ENCODE measurements at regions not wholly inside any gene's neighbourhood (a gene's known extent, or its start where the extent isn't known, plus 50 kb on each side); places are given as distances from the start of the nearest gene placed in this dataset.
A peak's percentile ranks its signal among the peaks of the same experiment; 100 is the strongest.
"Not testable (repeated sequence)": the region's sequence is repeated elsewhere in the genome, so short reads cannot be mapped to it uniquely, and the experiment has no call there.

GRCh38 chr10:22824984-22825383, 102.9 kb upstream of the ARMC3 start:
- no peak for DNase-seq (ENCODE audit: low read depth in 2 of 2)

GRCh38 chr10:22824520-22824919, 103.3 kb upstream of the ARMC3 start:
- no peak for DNase-seq (ENCODE audit: low read depth in 2 of 2)

DNA sequence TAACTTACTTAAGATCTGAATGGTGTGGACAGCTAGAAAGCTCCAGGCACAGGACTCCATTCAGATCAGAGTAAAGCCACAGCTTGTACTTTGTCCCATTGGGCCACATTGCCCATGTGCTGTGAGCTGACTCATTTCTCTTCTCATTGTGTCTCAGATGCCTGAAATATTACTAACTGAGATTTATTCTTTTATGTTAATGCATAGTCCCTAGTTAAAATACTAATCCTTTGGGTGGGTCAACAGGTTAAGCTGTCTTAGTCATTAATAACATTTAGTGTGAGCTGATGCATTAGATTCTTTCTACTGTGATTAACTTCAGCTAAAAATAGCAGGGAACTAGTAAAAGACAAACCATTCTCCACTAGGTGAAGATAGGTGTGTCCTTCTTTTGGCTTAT, 104.7 kb upstream of the ARMC3 start:
- DNase-seq (ENCODE audit: low read depth in 2 of 2) = peak; percentile 84 to 85

GRCh38 chr10:22821921-22822320, 105.9 kb upstream of the ARMC3 start:
- not testable (repeated sequence) for DNase-seq (ENCODE audit: low read depth in 2 of 2)

GRCh38 chr10:22821501-22821900, 106.4 kb upstream of the ARMC3 start:
- DNase-seq (ENCODE audit: low read depth in 2 of 2) = peak; percentile 83 to 85

DNA sequence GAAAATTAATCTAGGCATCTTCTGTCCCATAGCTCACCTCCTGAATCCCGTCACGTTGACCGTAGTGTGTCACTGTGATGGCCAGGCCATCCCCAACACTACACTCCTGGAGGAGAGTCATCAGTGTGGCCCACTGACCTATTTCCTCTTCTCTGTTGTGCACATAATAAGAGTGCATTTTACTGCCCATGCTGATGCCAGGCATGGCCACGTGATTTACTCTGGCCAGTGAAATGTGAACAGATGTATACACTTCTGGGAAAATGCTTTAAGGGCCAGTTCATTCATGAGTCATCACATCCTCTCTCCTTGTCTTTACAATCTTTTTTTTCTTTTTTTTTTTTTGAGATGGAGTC, 101.9 kb upstream of the PIP4K2A start:
- peak; percentile 69 to 70 for DNase-seq (ENCODE audit: low read depth in 2 of 2)

DNA sequence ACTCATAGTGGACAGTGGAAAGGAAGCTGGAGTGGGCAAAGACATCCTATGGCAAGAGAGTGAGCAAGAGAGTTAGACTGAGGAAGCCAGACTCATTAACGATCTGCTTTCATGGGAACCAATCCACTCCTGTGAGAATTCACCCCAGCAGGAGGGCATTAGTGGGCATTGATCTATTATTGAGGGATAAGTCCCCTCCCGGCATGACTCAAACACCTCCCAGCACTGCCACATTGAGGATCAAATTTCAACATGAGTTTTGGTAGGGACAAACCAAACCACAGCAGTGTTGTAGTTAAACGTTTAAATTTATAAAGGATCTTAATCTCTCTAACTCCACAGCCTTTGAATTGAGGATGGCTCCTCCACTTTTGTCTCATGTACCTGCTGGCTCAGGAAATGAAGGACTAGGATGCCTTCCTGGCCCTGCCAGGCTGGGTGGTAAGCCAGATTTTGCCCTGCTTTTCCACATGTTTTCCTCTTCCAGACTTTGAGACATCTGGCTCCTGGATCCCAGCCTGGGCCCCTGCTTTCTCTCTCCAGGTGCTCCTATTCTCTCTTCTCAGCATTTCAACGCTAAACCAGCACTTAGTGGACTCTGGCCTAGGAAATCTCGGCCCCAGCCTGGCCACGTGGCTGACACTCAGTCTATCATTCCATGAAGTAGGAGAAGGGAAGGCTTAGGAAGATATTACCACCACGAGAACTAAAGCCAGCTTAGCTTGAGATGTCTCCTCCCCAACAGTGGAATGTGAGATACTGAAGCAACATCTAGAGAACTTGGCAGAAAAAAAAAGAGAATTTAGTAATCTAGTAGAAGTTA, 96.5 kb upstream of the PIP4K2A start:
- no peak for DNase-seq (ENCODE audit: low read depth in 2 of 2)

DNA sequence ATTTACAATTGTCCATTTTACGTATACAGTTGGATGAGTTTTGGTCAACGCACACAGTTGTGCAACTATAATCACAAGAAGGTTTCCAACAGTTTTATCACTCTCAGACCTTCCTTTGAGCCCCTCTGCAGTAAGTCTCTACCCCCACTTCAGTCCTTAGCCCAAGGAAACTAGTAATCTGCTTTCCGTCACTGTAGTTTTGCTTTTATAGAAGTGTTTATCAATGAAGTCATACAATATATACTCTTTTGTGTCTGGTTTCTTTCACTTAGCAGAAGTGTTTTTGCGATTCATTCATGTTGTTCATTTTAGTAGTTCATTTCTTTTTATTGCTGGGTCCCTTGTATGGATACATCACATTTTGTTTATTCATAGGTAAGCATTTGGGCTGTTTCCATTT, 92.9 kb upstream of the PIP4K2A start:
- DNase-seq (ENCODE audit: low read depth in 2 of 2) = no peak

DNA sequence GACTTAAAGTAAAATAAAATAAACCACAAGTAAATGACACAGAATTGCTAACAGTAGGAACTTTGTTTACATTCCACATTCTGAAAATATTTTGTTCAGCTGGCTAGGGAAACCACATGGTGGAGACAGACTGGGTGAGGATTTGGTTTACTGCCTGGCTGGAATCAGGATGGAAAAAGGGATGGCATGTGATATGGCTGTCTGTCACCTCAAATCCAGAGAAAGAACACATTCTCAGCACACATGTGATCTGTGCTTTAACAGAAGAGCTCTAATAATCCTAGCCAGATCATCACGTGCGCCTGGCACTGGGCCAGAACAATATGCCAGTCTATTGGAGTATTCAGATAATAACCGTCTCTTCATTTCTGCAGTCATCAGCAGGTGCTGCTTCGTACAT, 90.9 kb upstream of the PIP4K2A start:
- peak in 1 of 2 experiments; percentile 31 for DNase-seq (ENCODE audit: low read depth in 2 of 2)

- DNase-seq (ENCODE audit: low read depth in 2 of 2) = peak; percentile 96 to 97
Observed at GRCh38 chr10:22803261-22803885, 89.0 kb upstream of the PIP4K2A start.

DNA sequence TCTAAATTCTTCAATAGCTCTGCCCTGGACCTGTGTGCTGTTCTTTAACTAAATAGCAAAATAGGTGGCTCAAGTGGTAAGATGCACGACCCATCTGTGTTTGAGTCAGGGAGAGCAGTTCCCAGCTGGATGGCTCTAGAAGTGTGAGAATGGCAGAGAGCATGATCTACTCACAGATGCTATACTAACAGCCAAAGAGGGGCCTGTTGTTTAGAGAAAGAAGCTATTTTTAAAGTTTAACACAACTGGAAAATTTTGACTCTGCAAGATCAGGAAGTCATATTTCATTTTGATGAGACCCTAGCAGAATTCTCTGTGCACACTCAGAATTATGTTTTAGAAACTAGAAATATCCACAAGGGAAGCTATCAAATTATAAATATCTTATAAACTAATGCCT, 87.4 kb upstream of the PIP4K2A start:
- no peak for DNase-seq (ENCODE audit: low read depth in 2 of 2)

GRCh38 chr10:22797796-22798195, 83.4 kb upstream of the PIP4K2A start:
- not testable (repeated sequence) for DNase-seq (ENCODE audit: low read depth in 2 of 2)

- no peak for DNase-seq (ENCODE audit: low read depth in 2 of 2)
Observed at GRCh38 chr10:22795546-22795945, 81.2 kb upstream of the PIP4K2A start.

- DNase-seq (ENCODE audit: low read depth in 2 of 2) = no peak
Observed at GRCh38 chr10:22792161-22792560, 77.8 kb upstream of the PIP4K2A start.

DNA sequence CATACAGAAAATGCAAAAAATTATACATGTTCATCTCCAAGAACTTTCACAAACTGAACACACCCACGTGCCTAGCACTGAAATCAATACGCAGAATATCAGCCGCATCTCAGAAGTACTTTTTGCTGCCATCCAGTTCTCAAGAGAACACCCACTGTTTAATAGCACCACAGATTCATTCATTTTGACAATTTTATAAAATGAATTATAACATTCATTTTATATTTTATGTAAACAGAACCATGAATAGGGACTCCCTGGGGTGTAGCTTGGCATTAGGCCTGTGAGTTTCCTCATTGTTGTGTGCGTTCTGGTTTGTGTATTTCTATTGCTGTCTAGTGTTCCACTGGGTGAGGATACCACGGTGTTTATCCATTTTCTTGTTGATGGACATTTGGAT, 77.3 kb upstream of the PIP4K2A start:
- DNase-seq (ENCODE audit: low read depth in 2 of 2) = no peak

DNA sequence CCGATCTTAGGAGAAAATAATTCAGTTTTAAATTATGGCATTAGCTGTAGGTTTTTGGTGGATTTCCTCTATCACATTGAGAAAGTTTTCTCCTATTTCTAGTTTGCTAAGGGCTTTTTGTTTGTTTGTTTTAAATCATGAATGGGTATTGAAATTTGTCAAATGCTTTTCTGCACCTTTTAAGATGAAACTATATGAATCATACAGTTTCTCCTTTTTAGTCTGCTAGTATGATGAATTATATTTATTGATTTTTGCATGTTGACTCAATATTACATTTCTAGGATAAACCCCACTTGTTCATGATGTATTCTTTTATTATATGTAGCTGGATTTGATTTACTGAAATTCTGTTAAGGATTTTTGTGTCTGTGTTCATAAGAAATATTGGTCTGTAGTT, 70.3 kb upstream of the PIP4K2A start:
- DNase-seq (ENCODE audit: low read depth in 2 of 2) = no peak

DNA sequence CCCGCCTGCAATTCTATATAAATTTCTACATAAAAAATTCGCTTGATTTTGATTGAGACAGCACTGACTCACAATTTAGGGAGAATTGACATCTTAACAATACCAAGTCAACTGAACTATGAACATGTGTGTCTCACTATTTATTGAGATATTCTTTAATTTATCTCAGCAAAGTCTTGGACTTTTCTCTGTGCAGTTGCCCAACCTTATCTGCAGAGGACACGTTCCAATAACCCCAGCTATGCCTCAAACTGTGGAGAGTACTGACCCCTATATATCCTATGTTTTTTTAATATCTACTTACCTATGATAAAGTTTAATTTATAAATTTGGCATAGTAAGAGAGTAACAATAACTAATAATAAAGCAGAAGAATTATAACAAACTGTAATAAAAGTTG, 69.4 kb upstream of the PIP4K2A start:
- DNase-seq (ENCODE audit: low read depth in 2 of 2) = no peak

GRCh38 chr10:22780474-22780885, 66.1 kb upstream of the PIP4K2A start:
- no peak for DNase-seq (ENCODE audit: low read depth in 2 of 2)

DNA sequence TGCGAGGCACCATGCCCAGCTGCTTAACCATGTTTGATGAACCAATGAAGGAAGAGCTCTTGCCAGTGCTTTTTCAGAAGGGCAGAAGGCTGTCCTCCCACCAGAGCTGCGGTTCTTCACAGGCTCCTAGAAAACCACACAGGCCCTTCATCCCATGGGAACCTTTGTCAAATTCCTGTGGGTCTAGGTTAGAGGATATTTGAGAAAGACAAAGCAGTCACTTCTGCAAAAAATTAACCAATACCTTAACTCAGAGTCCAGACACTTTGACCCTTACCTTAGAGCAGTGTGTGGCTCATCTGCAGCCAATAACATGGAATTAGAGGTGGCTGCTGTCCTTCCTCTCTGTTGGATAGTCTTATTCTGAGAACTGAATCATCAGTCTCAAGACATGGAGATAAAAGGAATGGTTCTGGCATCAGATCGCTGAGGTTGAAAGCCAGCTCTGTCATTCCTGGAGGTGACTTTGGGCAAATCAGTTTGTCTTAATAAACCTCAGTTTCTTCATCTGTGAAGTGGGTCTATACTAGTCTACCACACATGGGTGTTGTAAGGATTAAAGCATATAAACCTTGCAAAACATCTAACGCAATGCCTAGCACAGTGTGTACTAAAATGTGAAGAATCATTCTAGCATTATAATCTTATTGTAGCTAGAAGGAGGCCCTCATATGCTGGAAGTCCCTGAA, 65.1 kb upstream of the PIP4K2A start:
- DNase-seq (ENCODE audit: low read depth in 2 of 2) = no peak

GRCh38 chr10:22774102-22774501, 59.7 kb upstream of the PIP4K2A start:
- no peak for DNase-seq (ENCODE audit: low read depth in 2 of 2)

DNA sequence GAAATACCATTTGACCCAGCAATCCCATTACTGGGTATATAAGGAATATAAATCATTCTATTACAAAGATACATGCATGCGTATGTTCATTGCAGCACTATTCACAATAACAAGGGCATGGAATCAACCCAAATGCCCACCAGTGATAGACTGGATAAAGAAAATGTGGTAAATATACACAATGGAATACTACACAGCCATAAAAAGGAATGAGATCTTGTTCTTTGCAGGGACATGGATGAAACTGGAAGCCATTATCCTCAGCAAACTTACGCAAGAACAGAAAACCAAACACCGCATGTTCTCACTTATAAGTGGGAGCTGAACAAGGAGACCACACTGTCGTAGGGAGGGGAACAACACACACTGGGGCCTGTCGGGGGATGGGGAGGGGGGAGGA, 57.3 kb upstream of the PIP4K2A start:
- DNase-seq (ENCODE audit: low read depth in 2 of 2) = not testable (repeated sequence)

DNA sequence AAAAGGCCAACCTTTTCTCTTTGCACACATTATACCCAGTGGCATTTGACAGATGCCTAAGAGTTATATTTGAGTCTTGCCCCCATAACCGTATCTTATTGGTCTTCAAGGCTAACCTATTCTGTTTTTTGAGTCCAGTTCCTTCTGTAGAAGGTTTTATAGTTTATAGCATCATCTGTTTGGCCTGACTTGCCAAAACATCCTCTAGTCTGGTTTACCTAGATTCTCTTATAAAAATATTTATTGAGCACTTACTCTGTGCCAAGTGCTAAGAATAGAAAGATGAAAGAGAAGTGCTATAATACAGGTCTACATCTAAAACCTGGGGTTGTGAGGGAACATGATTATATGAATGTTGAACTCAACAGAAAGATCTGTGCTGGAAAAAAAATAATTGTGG, 55.9 kb upstream of the PIP4K2A start:
- DNase-seq (ENCODE audit: low read depth in 2 of 2) = no peak

GRCh38 chr10:22767859-22768258, 53.5 kb upstream of the PIP4K2A start:
- no peak for DNase-seq (ENCODE audit: low read depth in 2 of 2)

Measured in fibroblast of skin of left quadriceps (primary cell).